Hematopoietic multipotent progenitor cell treated with erythropoietin and hydrocortisone succinate and interleukin-3 and kit ligand, for 4 days (in vitro differentiated cells): ENCODE measurements at regions not wholly inside any gene's neighbourhood (a gene's known extent, or its start where the extent isn't known, plus 50 kb on each side); places are given as distances from the start of the nearest gene placed in this dataset.

ENCODE experiments used
- DNase-seq: peaks from one replicate; pipeline ENCODE4 v3.0.0-alpha.2; 2015

GRCh38 chr2:200219309-200220113 is 87.0 kb upstream of the SPATS2L start:
- DNase-seq = no peak

GRCh38 chr2:200220251-200220650 is 86.2 kb upstream of the SPATS2L start:
- DNase-seq = no peak

- DNase-seq = no peak
Observed at GRCh38 chr2:200221055-200221955, 85.2 kb upstream of the SPATS2L start.

- DNase-seq = no peak
Observed at GRCh38 chr2:200222791-200223190, 83.7 kb upstream of the SPATS2L start.

GRCh38 chr2:200223205-200223784 is 83.2 kb upstream of the SPATS2L start:
- no peak for DNase-seq

GRCh38 chr2:200225951-200226350 is 80.5 kb upstream of the SPATS2L start:
- no peak for DNase-seq

GRCh38 chr2:200226451-200227426 is 79.8 kb upstream of the SPATS2L start:
- no peak for DNase-seq

GRCh38 chr2:200230716-200231115 is 75.8 kb upstream of the SPATS2L start:
- no peak for DNase-seq

GRCh38 chr2:200235533-200235932 is 71.0 kb upstream of the SPATS2L start:
- DNase-seq = no peak

- DNase-seq = peak; percentile 60
Observed at GRCh38 chr2:200239216-200239615, 67.3 kb upstream of the SPATS2L start.

- DNase-seq = no peak
Observed at GRCh38 chr2:200242570-200242969, 63.9 kb upstream of the SPATS2L start.

GRCh38 chr2:200243441-200243840 is 63.1 kb upstream of the SPATS2L start:
- no peak for DNase-seq

GRCh38 chr2:200244111-200244510 is 62.4 kb upstream of the SPATS2L start:
- no peak for DNase-seq

GRCh38 chr2:200247494-200247893 is 59.0 kb upstream of the SPATS2L start:
- no peak for DNase-seq

GRCh38 chr2:200252265-200253067 is 54.0 kb upstream of the SPATS2L start:
- no peak for DNase-seq

GRCh38 chr2:200253639-200254038 is 52.9 kb upstream of the SPATS2L start:
- no peak for DNase-seq

- DNase-seq = no peak
Observed at GRCh38 chr2:200254773-200255172, 51.7 kb upstream of the SPATS2L start.

- no peak for DNase-seq
Observed at GRCh38 chr2:200255549-200255948, 50.9 kb upstream of the SPATS2L start.
